Calu3 (cell line): ENCODE measurements at regions not wholly inside any gene's neighbourhood (a gene's known extent, or its start where the extent isn't known, plus 50 kb on each side); places are given as distances from the start of the nearest gene placed in this dataset.
"Not testable (repeated sequence)": the region's sequence is repeated elsewhere in the genome, so short reads cannot be mapped to it uniquely, and the experiment has no call there.

Experiments used
- BruUV-seq: library from RNA; stranded (reverse); fragments of 400-500 nt; replicated peaks from 2 replicates; lab custom pipeline; 2021; lab: Mats Ljungman, UMichigan
- CTCF ChIA-PET: fragments of 300-600 bp; sonication (Branson Sonifier 250); formaldehyde crosslinking; loops from one replicate; lab custom pipeline; 2022; ENCODE audit warnings: antibody characterized with exemption; lab: Charles Lee
- DNase-seq: peaks from one replicate; pipeline ENCODE4 v3.0.0; 2022
- H3K27ac Mint-ChIP-seq: one replicate; pipeline ENCODE4 v1.8.0; 2022; ENCODE audit warnings: mixed read lengths; ENCODE audit not compliant: unreplicated experiment
- H3K27me3 Mint-ChIP-seq: one replicate; pipeline ENCODE4 v1.8.0; 2022; ENCODE audit warnings: mixed read lengths; ENCODE audit not compliant: unreplicated experiment
- H3K36me3 Mint-ChIP-seq: one replicate; pipeline ENCODE4 v1.8.0; 2022; ENCODE audit warnings: mild to moderate bottlenecking, moderate library complexity, mixed read lengths; ENCODE audit not compliant: insufficient read depth, unreplicated experiment
- H3K4me1 Mint-ChIP-seq: one replicate; pipeline ENCODE4 v1.8.0; 2022; ENCODE audit warnings: mild to moderate bottlenecking, low read depth, mixed read lengths; ENCODE audit not compliant: unreplicated experiment
- H3K4me3 Mint-ChIP-seq: one replicate; pipeline ENCODE4 v1.8.0; 2022; ENCODE audit warnings: mild to moderate bottlenecking, low read depth, moderate library complexity, mixed read lengths; ENCODE audit not compliant: unreplicated experiment
- H3K9me3 Mint-ChIP-seq: one replicate; pipeline ENCODE4 v1.8.0; 2022; ENCODE audit warnings: low read depth, mixed read lengths; ENCODE audit not compliant: unreplicated experiment
- intact Hi-C: fragments of 100-400 bp; cut with micrococcal nuclease; formaldehyde crosslinking; loops from one replicate; pipeline ENCODE4 v1.10.0; 2022; ENCODE audit not compliant: unreplicated experiment
- TF ChIP-seq, protein P1 (sequence below): fragments of 200-600 bp; IDR thresholded peaks from one replicate; pipeline ENCODE4 v1.8.0; 2022; ENCODE audit warnings: antibody characterized with exemption; ENCODE audit not compliant: unreplicated experiment

DNA sequence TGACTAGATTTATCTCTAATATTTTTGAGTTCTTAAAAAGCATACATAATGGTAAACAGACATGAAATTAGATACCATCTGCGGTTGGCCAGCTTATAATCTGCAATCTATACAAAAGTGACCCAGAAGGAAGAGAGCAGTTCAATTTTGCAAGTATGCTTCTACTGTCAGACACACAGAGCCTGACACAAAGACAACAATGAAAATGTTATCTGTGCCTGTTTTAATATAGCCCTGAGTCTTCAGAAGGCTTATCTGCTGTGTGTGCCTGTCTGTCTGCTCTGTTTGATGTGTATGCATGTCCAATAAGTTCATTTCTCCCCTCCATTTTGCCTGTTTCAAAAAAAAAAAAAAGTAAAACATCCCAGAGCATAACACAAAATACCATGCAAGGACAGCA lies 73.3 kb upstream of the FHIP2A start:
- CTCF ChIA-PET: no interaction called here
- Mint-ChIP-seq H3K9me3 (no peaks in the 10 kb centered on the region), H3K27ac (no peak overlapping the region), H3K36me3 (no peaks in the 10 kb centered on the region), H3K4me1 (no peaks in the 10 kb centered on the region), H3K4me3 (no peak overlapping the region), H3K27me3 (no peaks in the 10 kb centered on the region)
- TF ChIP-seq, protein P1, sequence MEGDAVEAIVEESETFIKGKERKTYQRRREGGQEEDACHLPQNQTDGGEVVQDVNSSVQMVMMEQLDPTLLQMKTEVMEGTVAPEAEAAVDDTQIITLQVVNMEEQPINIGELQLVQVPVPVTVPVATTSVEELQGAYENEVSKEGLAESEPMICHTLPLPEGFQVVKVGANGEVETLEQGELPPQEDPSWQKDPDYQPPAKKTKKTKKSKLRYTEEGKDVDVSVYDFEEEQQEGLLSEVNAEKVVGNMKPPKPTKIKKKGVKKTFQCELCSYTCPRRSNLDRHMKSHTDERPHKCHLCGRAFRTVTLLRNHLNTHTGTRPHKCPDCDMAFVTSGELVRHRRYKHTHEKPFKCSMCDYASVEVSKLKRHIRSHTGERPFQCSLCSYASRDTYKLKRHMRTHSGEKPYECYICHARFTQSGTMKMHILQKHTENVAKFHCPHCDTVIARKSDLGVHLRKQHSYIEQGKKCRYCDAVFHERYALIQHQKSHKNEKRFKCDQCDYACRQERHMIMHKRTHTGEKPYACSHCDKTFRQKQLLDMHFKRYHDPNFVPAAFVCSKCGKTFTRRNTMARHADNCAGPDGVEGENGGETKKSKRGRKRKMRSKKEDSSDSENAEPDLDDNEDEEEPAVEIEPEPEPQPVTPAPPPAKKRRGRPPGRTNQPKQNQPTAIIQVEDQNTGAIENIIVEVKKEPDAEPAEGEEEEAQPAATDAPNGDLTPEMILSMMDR: no peak
- BruUV-seq: no TSS peak
- intact Hi-C loops: no loop called here
- DNase-seq: no peak

DNA sequence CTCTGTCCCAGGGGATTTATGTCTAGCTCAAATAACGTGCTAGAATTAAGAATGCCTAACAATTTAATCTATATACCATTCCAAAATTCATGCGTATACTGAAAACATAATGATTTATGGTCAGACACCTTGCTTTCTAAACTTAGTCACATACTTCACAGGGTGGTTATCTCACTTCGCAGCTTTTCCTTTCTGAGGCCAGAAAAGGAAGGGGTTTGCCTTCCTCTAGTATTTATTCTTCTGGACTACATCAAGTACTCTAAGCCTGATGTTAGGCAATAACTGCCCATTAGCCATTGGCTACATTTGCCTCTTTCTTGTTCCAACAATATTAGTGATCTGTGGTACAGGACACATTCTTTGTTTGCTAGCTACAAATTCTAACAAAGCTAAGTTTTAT lies 72.6 kb upstream of the FHIP2A start:
- no peak for DNase-seq
- no peaks in the 10 kb centered on the region for H3K36me3 Mint-ChIP-seq
- H3K4me1 Mint-ChIP-seq: peaks cover 1% of the 10 kb centered on the region
- no peak overlapping the region for H3K4me3 Mint-ChIP-seq
- H3K9me3 Mint-ChIP-seq: no peaks in the 10 kb centered on the region
- no peak overlapping the region for H3K27ac Mint-ChIP-seq
- no peaks in the 10 kb centered on the region for H3K27me3 Mint-ChIP-seq
- CTCF ChIA-PET: no interaction called here
- no TSS peak for BruUV-seq
- intact Hi-C loops: no loop called here
- TF ChIP-seq, protein P1: no peak

DNA sequence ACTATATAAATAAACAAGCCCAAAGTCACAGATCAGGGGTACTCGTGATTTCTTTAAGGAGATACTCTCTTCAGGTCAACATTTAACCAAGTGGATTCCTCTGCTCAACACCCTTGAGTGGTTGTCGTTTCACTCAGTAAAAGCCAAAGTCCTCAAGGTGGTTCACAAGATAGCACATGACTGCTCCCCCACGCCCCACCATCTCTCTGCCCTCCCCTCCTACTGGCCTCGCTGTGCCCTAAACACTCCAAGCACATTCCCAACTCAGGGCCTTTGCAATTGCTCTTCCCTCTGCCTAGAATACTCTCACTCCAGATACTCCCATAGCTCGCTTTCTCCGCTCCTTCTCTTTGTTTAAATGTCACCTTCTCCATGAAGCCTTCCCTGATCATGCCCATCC lies 72.1 kb upstream of the FHIP2A start:
- Mint-ChIP-seq H3K4me3 (no peak overlapping the region), H3K27ac (peak overlapping the region; percentile 10), H3K36me3 (no peaks in the 10 kb centered on the region), H3K27me3 (no peaks in the 10 kb centered on the region), H3K4me1 (peaks cover 6% of the 10 kb centered on the region), H3K9me3 (no peaks in the 10 kb centered on the region)
- intact Hi-C loops: no loop called here
- DNase-seq: no peak
- CTCF ChIA-PET: no interaction called here
- BruUV-seq: no TSS peak
- TF ChIP-seq, protein P1: no peak

DNA sequence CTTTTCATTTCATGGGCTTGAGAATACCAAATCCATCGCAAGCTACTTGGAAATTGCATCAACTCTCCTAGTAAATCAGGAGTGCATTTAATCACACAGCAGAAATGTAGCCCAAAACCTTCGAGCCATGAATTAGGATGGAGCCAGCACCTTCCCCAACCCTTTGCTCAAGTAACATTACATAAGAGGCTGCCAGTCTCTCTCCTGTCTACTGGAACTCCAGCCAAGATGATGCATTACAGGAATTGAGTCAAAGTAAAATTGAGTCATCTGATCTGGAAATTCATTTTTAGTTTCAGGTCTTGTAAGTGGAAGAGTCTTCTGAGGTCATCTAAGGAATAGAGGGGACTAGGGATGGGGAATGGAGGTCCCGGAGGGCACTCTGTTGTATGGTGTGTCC lies 69.7 kb upstream of the FHIP2A start:
- intact Hi-C loops: no loop called here
- H3K4me1 Mint-ChIP-seq: peaks cover 8% of the 10 kb centered on the region
- no peaks in the 10 kb centered on the region for H3K27me3 Mint-ChIP-seq
- no peak overlapping the region for H3K27ac Mint-ChIP-seq
- CTCF ChIA-PET: no interaction called here
- no peaks in the 10 kb centered on the region for H3K36me3 Mint-ChIP-seq
- H3K4me3 Mint-ChIP-seq: no peak overlapping the region
- DNase-seq: no peak
- H3K9me3 Mint-ChIP-seq: no peaks in the 10 kb centered on the region
- BruUV-seq: no TSS peak
- TF ChIP-seq, protein P1: no peak

- intact Hi-C loops, CTCF ChIA-PET, H3K4me1 Mint-ChIP-seq, H3K4me3 Mint-ChIP-seq, BruUV-seq, H3K27me3 Mint-ChIP-seq, H3K36me3 Mint-ChIP-seq, H3K9me3 Mint-ChIP-seq, H3K27ac Mint-ChIP-seq, DNase-seq: not testable (repeated sequence)
Measured at GRCh38 chr10:114752570-114752969, 69.0 kb upstream of the FHIP2A start.
